HL-60 (cell line): ENCODE measurements at regions not wholly inside any gene's neighbourhood (a gene's known extent, or its start where the extent isn't known, plus 50 kb on each side); places are given as distances from the start of the nearest gene placed in this dataset.

Experiments used
- DNase-seq, 2 experiments: peaks; one replicate each; pipeline ENCODE4 v3.0.0-alpha.2; 2010 to 2020; ENCODE audit warnings: low read depth in 1 of 2, low spot score in 1 of 2
- H3K27ac ChIP-seq: fragments of 250-450 bp; sonication (Bioruptor Pico); replicated peaks from 2 replicates; pipeline ENCODE4 v1.5.1; 2020; ENCODE audit warnings: mild to moderate bottlenecking, moderate library complexity
- H3K27me3 ChIP-seq: fragments of 250-450 bp; sonication (Bioruptor Pico); 2 replicates; pipeline ENCODE4 v1.5.1; 2021; ENCODE audit warnings: mild to moderate bottlenecking, moderate library complexity; ENCODE audit not compliant: insufficient read depth, poor library complexity, severe bottlenecking
- H3K4me3 ChIP-seq: replicated peaks from 2 replicates; pipeline ENCODE4 v1.5.1; 2011; ENCODE audit warnings: mild to moderate bottlenecking, control low read depth, low read length; ENCODE audit not compliant: insufficient read depth
- CTCF ChIP-seq: IDR thresholded peaks from one replicate; pipeline ENCODE4 v1.5.1; 2011; ENCODE audit warnings: low read length, control low read depth, inconsistent platforms; ENCODE audit not compliant: insufficient read depth
- GABPA ChIP-seq: IDR thresholded peaks from 2 replicates; pipeline ENCODE4 v1.6.1; 2012; ENCODE audit warnings: low read depth
- POLR2AphosphoS5 ChIP-seq: IDR thresholded peaks from 2 replicates; pipeline ENCODE4 v1.6.1; 2012; ENCODE audit warnings: low read depth
- REST ChIP-seq: IDR thresholded peaks from 2 replicates; pipeline ENCODE4 v1.6.1; 2012; ENCODE audit warnings: low read depth; ENCODE audit not compliant: insufficient replicate concordance
- SPI1 ChIP-seq: IDR thresholded peaks from 2 replicates; pipeline ENCODE4 v1.6.1; 2012; ENCODE audit warnings: low read depth, mild to moderate bottlenecking, borderline replicate concordance

GRCh38 chr6:37103169-37104039 lies 66.5 kb upstream of the PIM1 start:
- Histone ChIP-seq H3K4me3 (no peak overlapping the region; the same call in 1 of the 2 replicates), H3K27ac (peak overlapping the region; percentile 63), H3K27me3 (no peaks in the 10 kb centered on the region)
- TF ChIP-seq CTCF (no peak), POLR2AphosphoS5 (no peak), GABPA (no peak), SPI1 (no peak), REST (no peak)
- DNase-seq = peak in 1 of 2 experiments; percentile 26

GRCh38 chr6:37104824-37105147 lies 65.2 kb upstream of the PIM1 start:
- no peak overlapping the region for H3K27ac ChIP-seq
- no peak for DNase-seq
- no peak overlapping the region for H3K4me3 ChIP-seq
- TF ChIP-seq SPI1 (no peak), CTCF (no peak), GABPA (no peak), REST (no peak), POLR2AphosphoS5 (no peak)
- H3K27me3 ChIP-seq = no peaks in the 10 kb centered on the region

- H3K27ac ChIP-seq = no peak overlapping the region
- DNase-seq = no peak
- H3K4me3 ChIP-seq = no peak overlapping the region
- no peaks in the 10 kb centered on the region for H3K27me3 ChIP-seq
- TF ChIP-seq CTCF (no peak), REST (no peak), SPI1 (no peak), POLR2AphosphoS5 (no peak), GABPA (no peak)
Observed at GRCh38 chr6:37105148-37106050, 64.6 kb upstream of the PIM1 start.
